PC-3 (cell line): ENCODE measurements at regions not wholly inside any gene's neighbourhood (a gene's known extent, or its start where the extent isn't known, plus 50 kb on each side); places are given as distances from the start of the nearest gene placed in this dataset.

Experiments used
- CTCF ChIP-seq: fragments of 300-600 bp; sonication (generic); conservative IDR thresholded peaks from 2 replicates; pipeline ENCODE4 v1.5.1; 2017; ENCODE audit warnings: antibody characterized with exemption, low read depth, mild to moderate bottlenecking, low read length
- EZH2 ChIP-seq: fragments of 300-600 bp; sonication (generic); IDR thresholded peaks from one replicate; pipeline ENCODE4 v1.6.1; 2017; ENCODE audit warnings: antibody characterized with exemption, mild to moderate bottlenecking, low read length; ENCODE audit not compliant: unreplicated experiment
- EZH2phosphoT487 ChIP-seq: fragments of 300-600 bp; sonication (generic); IDR thresholded peaks from 2 replicates; pipeline ENCODE4 v1.6.1; 2018; ENCODE audit warnings: mild to moderate bottlenecking, antibody characterized with exemption, low read length, borderline replicate concordance

GRCh38 chr5:38141665-38142064, 116.7 kb upstream of the EGFLAM start:
- TF ChIP-seq CTCF (no peak), EZH2phosphoT487 (no peak), EZH2 (no peak)
